GM10248 (cell line): ENCODE measurements at regions not wholly inside any gene's neighbourhood (a gene's known extent, or its start where the extent isn't known, plus 50 kb on each side); places are given as distances from the start of the nearest gene placed in this dataset.

Source experiments
- CTCF ChIA-PET: fragments of 300-600 bp; sonication (Branson Sonifier 250); formaldehyde crosslinking; extraction: SDS; loops from one replicate; lab custom pipeline; 2021; ENCODE audit warnings: antibody characterized with exemption; lab: Yijun Ruan, JAX
- POLR2A ChIA-PET: fragments of 350-650 bp; sonication (Branson Sonifier 250); formaldehyde crosslinking; extraction: SDS; loops from one replicate; lab custom pipeline; 2020; ENCODE audit warnings: antibody characterized with exemption; lab: Yijun Ruan, JAX
- DNase-seq: peaks from one replicate; pipeline ENCODE4 v3.0.0; 2012; ENCODE audit errors: extremely low spot score
- CTCF ChIP-seq: IDR thresholded peaks from 2 replicates; pipeline ENCODE4 v1.5.1; 2012; ENCODE audit warnings: mild to moderate bottlenecking, low read depth; ENCODE audit errors: extremely low read depth, missing control alignments, control extremely low read depth

GRCh38 chr5:8347984-8348383, 479.0 kb downstream of the MTRR start:
- ChIA-PET POLR2A (no interaction called here), CTCF (no interaction called here)

GRCh38 chr5:8349855-8350254, 480.9 kb downstream of the MTRR start:
- ChIA-PET POLR2A (no interaction called here), CTCF (no interaction called here)
- TF ChIP-seq CTCF = no peak
- no peak for DNase-seq

More at GRCh38 chr5:8347984-8348383, 479.0 kb downstream of the MTRR start:
- DNase-seq = no peak
- no peak for TF ChIP-seq CTCF

- POLR2A ChIA-PET = no interaction called here
- no peak for TF ChIP-seq CTCF
- DNase-seq = no peak
- CTCF ChIA-PET = interaction anchor here (1.2 to 1.4 kb wide), 2 partner anchors 13 to 32 kb away, joined by 3 read pairs; no protein-coding TSS in a partner anchor
These were observed 481.8 kb downstream of the MTRR start for GRCh38 chr5:8350644-8351339.

- no peak for DNase-seq
- ChIA-PET CTCF (no interaction called here), POLR2A (no interaction called here)
- TF ChIP-seq CTCF = no peak
These were observed 487.0 kb downstream of the MTRR start for GRCh38 chr5:8355981-8356380.

- CTCF ChIA-PET = no interaction called here
- POLR2A ChIA-PET = no interaction called here
- TF ChIP-seq CTCF = no peak
- DNase-seq = no peak
These were observed 491.1 kb downstream of the MTRR start for GRCh38 chr5:8360012-8360411.

- ChIA-PET POLR2A (no interaction called here), CTCF (no interaction called here)
- no peak for TF ChIP-seq CTCF
- no peak for DNase-seq
These were observed 493.5 kb downstream of the MTRR start for GRCh38 chr5:8362495-8362894.

- DNase-seq = no peak
- POLR2A ChIA-PET = no interaction called here
- CTCF ChIA-PET = interaction anchor here (1.3 kb wide), 1 partner anchor 12 kb away, joined by 3 read pairs; no protein-coding TSS in a partner anchor
- TF ChIP-seq CTCF = no peak
These were observed 494.2 kb downstream of the MTRR start for GRCh38 chr5:8363138-8363537.
